ENCODE measurements at regions not wholly inside any gene's neighbourhood (a gene's known extent, or its start where the extent isn't known, plus 50 kb on each side); places are given as distances from the start of the nearest gene placed in this dataset.

- TF ChIP-seq USF2 (IDR thresholded peaks at IDR 0.05; ENCODE audit: low read depth, low read length), result no peak
- TF ChIP-seq RAD21 (IDR thresholded peaks at IDR 0.05; ENCODE audit: low read length), result no peak
- TF ChIP-seq, protein P1, sequence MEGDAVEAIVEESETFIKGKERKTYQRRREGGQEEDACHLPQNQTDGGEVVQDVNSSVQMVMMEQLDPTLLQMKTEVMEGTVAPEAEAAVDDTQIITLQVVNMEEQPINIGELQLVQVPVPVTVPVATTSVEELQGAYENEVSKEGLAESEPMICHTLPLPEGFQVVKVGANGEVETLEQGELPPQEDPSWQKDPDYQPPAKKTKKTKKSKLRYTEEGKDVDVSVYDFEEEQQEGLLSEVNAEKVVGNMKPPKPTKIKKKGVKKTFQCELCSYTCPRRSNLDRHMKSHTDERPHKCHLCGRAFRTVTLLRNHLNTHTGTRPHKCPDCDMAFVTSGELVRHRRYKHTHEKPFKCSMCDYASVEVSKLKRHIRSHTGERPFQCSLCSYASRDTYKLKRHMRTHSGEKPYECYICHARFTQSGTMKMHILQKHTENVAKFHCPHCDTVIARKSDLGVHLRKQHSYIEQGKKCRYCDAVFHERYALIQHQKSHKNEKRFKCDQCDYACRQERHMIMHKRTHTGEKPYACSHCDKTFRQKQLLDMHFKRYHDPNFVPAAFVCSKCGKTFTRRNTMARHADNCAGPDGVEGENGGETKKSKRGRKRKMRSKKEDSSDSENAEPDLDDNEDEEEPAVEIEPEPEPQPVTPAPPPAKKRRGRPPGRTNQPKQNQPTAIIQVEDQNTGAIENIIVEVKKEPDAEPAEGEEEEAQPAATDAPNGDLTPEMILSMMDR (conservative IDR thresholded peaks at IDR 0.05; ENCODE audit: low read depth, low read length), result no peak
- TF ChIP-seq, protein P2, sequence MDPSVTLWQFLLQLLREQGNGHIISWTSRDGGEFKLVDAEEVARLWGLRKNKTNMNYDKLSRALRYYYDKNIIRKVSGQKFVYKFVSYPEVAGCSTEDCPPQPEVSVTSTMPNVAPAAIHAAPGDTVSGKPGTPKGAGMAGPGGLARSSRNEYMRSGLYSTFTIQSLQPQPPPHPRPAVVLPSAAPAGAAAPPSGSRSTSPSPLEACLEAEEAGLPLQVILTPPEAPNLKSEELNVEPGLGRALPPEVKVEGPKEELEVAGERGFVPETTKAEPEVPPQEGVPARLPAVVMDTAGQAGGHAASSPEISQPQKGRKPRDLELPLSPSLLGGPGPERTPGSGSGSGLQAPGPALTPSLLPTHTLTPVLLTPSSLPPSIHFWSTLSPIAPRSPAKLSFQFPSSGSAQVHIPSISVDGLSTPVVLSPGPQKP (IDR thresholded peaks at IDR 0.05; ENCODE audit: borderline replicate concordance, low read depth, low read length), result no peak
- TF ChIP-seq MAFK (IDR thresholded peaks at IDR 0.05; ENCODE audit: low read depth, low read length), result no peak
- no peak for TF ChIP-seq BHLHE40 (IDR thresholded peaks at IDR 0.05; ENCODE audit: low read depth, low read length)
- no peak for TF ChIP-seq NFE2L2 (IDR thresholded peaks at IDR 0.05; ENCODE audit: low read depth, low read length)
- in situ Hi-C loops (cut with MboI; ENCODE audit: low sequenced_read_pairs), result no loop called here
Measured at GRCh38 chr17:52754838-52755237, 596.3 kb upstream of the CA10 start.

More at GRCh38 chr17:52754838-52755237, 596.3 kb upstream of the CA10 start:
- Histone ChIP-seq H3K4ac (ENCODE audit: low read depth, low read length) (no peak overlapping the region), H3K9ac (ENCODE audit: low read depth, low read length) (no peak overlapping the region), H3K14ac (replicated peaks; ENCODE audit: low read depth, low read length) (no peak overlapping the region), H3K27ac (ENCODE audit: insufficient read depth, low read length) (no peak overlapping the region), H3K79me1 (ENCODE audit: low read depth in 1 of 2, low read length in 2 of 2) (no peaks in the 10 kb centered on the region), H3K4me1 (ENCODE audit: control insufficient read depth, insufficient read depth, low read length) (no peaks in the 10 kb centered on the region), H2BK5ac (ENCODE audit: low read depth, low read length, poor library complexity, severe bottlenecking) (no peak overlapping the region), H3K23ac (ENCODE audit: low read depth, low read length) (no peak overlapping the region), H2AFZ (replicated peaks; ENCODE audit: low read length, poor library complexity) (no peak overlapping the region), H3K9me1 (ENCODE audit: insufficient read depth, low read length) (no peaks in the 10 kb centered on the region), H3K36me3 (ENCODE audit: control insufficient read depth, insufficient read depth, low read length) (no peaks in the 10 kb centered on the region), H3K18ac (ENCODE audit: low read depth, low read length) (no peak overlapping the region), H4K8ac (ENCODE audit: low read depth in 2 of 2, low read length in 2 of 2) (no peak overlapping the region), H2AK9ac (replicated peaks; ENCODE audit: low read depth, low read length, poor library complexity) (no peak overlapping the region), H4K5ac (ENCODE audit: low read depth, low read length) (no peak overlapping the region), H2BK20ac (ENCODE audit: low read depth, low read length) (no peak overlapping the region), H4K91ac (ENCODE audit: insufficient read depth, low read depth, low read length) (no peak overlapping the region), H2AK5ac (ENCODE audit: low read depth, low read length) (no peak overlapping the region), H3K4me2 (ENCODE audit: low read depth, low read length) (no peak overlapping the region), H2BK120ac (ENCODE audit: low read depth, low read length) (no peak overlapping the region), H4K20me1 (ENCODE audit: insufficient read depth, low read length) (no peaks in the 10 kb centered on the region), H3K9me3 (ENCODE audit: control insufficient read depth, insufficient read depth, low read length) (peaks cover 13% of the 10 kb centered on the region), H2BK15ac (ENCODE audit: low read depth, low read length) (no peak overlapping the region), H3K56ac (ENCODE audit: extremely low read depth, insufficient read depth, low read length) (no peak overlapping the region), H3K27me3 (ENCODE audit: control insufficient read depth, insufficient read depth, low read length) (no peaks in the 10 kb centered on the region), H3K4me3 (ENCODE audit: insufficient read depth, low read depth, low read length) (no peak overlapping the region)
- DNase-seq, result no peak
- intact Hi-C loops (cut with micrococcal nuclease), result no loop called here
- ChIA-PET POLR2A (ENCODE audit: unreplicated experiment) (no interaction called here), CTCF (no interaction called here)
- WGBS, 2 experiments (ENCODE audit: extremely low coverage in 2 of 2, insufficient read length in 1 of 2), result no CpG with 5 or more reads among the region's 4 CpGs
- no peak for ATAC-seq (ENCODE audit: low read depth)
- no TSS peak for BruUV-seq (replicated peaks)
- dilution Hi-C loops (cut with HindIII; ENCODE audit: low sequenced_read_pairs, unreplicated experiment), result no loop called here

Measured in IMR-90 (cell line).